ENCODE measurements at regions not wholly inside any gene's neighbourhood (a gene's known extent, or its start where the extent isn't known, plus 50 kb on each side); places are given as distances from the start of the nearest gene placed in this dataset.
A peak's percentile ranks its signal among the peaks of the same experiment; 100 is the strongest.

DNA sequence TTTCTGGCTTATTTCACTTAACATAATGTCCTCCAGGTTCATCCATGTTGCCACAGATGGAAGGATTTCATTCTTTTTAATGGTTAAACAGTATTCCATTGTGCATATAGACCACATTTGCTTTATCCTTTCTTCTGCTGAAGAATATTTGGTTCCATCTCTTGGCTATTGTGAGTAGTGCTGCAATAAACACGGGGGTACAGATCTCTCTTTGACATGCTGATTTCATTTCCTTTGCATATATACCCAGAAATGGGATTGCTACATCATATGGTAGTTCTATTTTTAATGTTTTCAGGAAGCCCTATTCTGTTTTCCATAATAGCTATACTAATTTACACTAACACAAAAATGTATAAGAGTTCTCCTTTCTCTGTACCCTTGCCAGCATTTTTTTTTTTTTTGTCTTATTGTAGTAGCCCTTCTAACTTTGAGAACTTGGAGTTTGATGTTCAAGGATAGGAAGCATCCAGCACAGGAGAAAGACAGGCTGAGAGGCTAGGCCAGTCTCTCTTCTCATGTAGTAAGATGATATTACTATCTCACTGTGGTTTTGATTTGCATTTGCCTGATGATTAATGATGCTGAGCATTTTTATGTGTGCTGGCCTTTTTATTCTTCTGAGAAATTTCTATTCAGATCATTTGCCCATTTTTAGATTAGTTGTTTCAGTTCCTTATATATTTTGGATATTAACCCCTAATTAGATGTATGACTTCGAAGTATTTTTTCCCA is 592.2 kb upstream of the ZNF608 start:
- TF ChIP-seq, protein P1, sequence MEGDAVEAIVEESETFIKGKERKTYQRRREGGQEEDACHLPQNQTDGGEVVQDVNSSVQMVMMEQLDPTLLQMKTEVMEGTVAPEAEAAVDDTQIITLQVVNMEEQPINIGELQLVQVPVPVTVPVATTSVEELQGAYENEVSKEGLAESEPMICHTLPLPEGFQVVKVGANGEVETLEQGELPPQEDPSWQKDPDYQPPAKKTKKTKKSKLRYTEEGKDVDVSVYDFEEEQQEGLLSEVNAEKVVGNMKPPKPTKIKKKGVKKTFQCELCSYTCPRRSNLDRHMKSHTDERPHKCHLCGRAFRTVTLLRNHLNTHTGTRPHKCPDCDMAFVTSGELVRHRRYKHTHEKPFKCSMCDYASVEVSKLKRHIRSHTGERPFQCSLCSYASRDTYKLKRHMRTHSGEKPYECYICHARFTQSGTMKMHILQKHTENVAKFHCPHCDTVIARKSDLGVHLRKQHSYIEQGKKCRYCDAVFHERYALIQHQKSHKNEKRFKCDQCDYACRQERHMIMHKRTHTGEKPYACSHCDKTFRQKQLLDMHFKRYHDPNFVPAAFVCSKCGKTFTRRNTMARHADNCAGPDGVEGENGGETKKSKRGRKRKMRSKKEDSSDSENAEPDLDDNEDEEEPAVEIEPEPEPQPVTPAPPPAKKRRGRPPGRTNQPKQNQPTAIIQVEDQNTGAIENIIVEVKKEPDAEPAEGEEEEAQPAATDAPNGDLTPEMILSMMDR (conservative IDR thresholded peaks at IDR 0.05; ENCODE audit: low read length), result peak; percentile 56
- no peak for TF ChIP-seq EZH2phosphoT487 (IDR thresholded peaks at IDR 0.05; ENCODE audit: borderline replicate concordance, low read depth, low read length)
